ENCODE measurements at regions not wholly inside any gene's neighbourhood (a gene's known extent, or its start where the extent isn't known, plus 50 kb on each side); places are given as distances from the start of the nearest gene placed in this dataset.

DNA sequence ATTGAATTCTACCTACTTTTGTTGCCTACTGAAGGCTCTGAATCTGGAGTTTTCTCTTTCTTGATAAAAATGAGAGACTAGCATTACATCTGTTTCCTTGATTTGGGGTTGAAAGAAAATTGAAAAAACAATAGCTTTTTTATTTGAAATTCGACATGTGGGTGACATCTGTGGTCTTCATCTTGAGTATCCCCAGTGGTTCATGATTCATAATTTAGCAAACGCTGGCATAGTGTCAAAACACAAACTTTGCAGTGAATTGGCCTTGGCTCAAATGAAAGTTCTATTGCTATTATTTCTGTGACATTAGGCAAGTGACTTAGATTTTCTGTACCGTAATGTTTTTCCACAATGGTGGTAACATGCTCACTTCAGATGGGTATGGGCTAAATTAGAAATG is 747.6 kb downstream of the PCDH7 start:
- no peak for TF ChIP-seq GATA2 (IDR thresholded peaks at IDR 0.05; ENCODE audit: low read depth, low read length)
- TF ChIP-seq GATA3 (IDR thresholded peaks at IDR 0.05; ENCODE audit: low read depth, low read length), result no peak

All from SH-SY5Y (cell line).